Activated naive CD4-positive, alpha-beta T cell treated with anti-CD3 and anti-CD28 coated beads, Interleukin-2, amount 50 U/mL, for 72 hours (primary cell): ENCODE measurements at regions not wholly inside any gene's neighbourhood (a gene's known extent, or its start where the extent isn't known, plus 50 kb on each side); places are given as distances from the start of the nearest gene placed in this dataset.

Source experiments
- ATAC-seq, 2 donors: fragments of 150-1000 bp; cut with Tn5 transposase; 2 replicates each; pipeline ENCODE4 v1.10.0; 2021; ENCODE audit warnings: mild to moderate bottlenecking in 2 of 2, moderate library complexity in 2 of 2
- DNase-seq, 2 donors: peaks; one replicate each; pipeline ENCODE4 v3.0.0; 2021 to 2022; ENCODE audit warnings: low spot score in 2 of 2
- H3K27ac Mint-ChIP-seq, 2 donors: one replicate each; pipeline ENCODE4 v1.8.0; 2022; ENCODE audit warnings: mild to moderate bottlenecking in 2 of 2, mixed read lengths in 2 of 2
- H3K36me3 Mint-ChIP-seq, 2 donors: one replicate each; pipeline ENCODE4 v1.8.0; 2022; ENCODE audit warnings: mixed read lengths in 2 of 2
- H3K9me3 Mint-ChIP-seq, 2 donors: one replicate each; pipeline ENCODE4 v1.8.0; 2022; ENCODE audit warnings: mixed read lengths in 2 of 2

DNA sequence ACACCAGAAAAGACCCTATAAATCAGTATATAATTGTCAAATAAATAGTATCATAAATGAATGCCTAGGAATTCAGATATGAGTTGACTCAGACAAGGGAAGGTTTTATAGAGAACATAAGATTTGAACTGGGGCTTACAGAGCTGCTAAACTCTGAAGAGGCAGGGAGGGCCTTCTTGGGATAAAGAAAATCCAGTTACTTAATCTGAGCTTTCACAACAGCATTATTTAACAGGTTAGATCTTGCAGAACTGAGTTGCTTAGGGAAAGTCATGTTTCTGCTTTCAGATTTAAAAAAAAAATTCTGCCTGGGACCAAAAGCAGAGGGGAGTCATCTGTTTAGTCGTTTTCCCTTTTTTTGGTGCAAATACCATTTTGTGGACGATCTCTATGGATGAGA, 594.8 kb upstream of the FZD8 start:
- Mint-ChIP-seq H3K27ac (no peak overlapping the region), H3K9me3 (peaks cover 11 to 18% of the 10 kb centered on the region in 2 donors), H3K36me3 (no peaks in the 10 kb centered on the region)
- DNase-seq (no peak), ATAC-seq (no peak)

DNA sequence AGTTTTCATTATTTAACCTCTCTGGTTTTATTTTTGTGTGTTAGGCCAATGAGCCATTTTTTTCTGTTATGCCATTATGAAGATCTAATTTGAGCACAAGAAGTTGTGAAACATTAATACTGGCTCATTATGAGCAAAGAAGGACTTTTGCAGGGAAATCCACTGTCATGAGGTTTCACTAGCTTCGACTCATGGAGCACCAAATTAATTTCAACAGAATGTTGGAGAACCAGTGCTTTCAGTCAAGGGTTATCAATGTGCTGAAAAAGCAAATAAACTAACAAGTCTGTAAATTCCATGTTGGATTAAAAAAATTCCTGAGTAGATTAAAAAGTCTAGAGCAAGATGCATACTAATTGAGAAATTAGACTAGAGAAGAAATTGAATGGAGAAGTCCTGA, 594.2 kb upstream of the FZD8 start:
- H3K9me3 Mint-ChIP-seq: peaks cover 15 to 18% of the 10 kb centered on the region in 2 donors
- ATAC-seq: no peak
- no peak for DNase-seq
- no peaks in the 10 kb centered on the region for H3K36me3 Mint-ChIP-seq
- no peak overlapping the region for H3K27ac Mint-ChIP-seq

DNA sequence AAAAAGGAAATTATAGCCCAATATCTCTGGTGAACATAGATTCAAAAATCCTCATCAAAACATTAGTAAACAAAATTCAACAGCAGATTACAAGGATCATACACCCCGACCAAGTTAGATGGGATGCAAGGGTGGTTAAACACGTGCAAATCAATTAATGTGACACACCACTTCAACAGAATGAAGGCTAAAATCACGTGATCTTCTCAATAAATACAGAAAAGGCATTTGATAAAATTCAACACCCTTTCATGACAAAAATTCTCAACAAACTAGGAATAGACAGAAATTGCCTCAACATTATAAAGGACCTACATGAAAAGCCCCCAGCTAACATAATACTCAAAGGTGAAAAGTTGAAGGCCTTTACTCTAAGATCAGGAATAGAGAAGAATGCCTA, 590.8 kb upstream of the FZD8 start:
- H3K9me3 Mint-ChIP-seq: peaks cover 14 to 17% of the 10 kb centered on the region in 2 donors
- H3K36me3 Mint-ChIP-seq: no peaks in the 10 kb centered on the region
- no peak for DNase-seq
- H3K27ac Mint-ChIP-seq: no peak overlapping the region
- no peak for ATAC-seq

DNA sequence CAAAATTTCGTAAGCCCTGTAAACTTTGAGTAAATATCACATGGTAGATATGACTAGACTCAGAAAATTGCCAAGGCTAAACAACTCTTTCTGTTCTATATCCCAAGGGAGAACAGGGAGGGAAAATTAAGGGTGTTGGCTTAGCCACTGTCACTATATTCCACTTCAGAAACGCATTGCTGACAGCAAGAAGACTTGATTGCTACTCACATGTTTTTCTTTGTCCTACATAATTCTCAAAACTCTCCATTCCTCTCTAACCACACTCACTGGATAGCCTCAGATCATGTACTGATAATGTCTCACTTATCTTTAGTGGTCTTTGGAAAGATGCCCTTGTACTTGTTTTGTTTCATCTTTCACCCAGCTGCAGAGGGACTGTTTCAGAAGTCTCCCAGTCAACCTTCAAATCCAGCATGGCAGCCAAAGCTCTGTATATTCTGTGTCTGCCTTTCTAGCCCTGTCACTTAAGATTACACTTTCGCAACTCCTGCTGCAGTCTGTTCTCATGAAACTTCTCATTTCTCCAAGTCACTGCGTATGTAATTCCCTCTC, 582.4 kb upstream of the FZD8 start:
- no peak overlapping the region for H3K27ac Mint-ChIP-seq
- DNase-seq: no peak
- no peaks in the 10 kb centered on the region for H3K36me3 Mint-ChIP-seq
- H3K9me3 Mint-ChIP-seq: peaks cover 11 to 17% of the 10 kb centered on the region in 2 donors
- ATAC-seq: no peak

DNA sequence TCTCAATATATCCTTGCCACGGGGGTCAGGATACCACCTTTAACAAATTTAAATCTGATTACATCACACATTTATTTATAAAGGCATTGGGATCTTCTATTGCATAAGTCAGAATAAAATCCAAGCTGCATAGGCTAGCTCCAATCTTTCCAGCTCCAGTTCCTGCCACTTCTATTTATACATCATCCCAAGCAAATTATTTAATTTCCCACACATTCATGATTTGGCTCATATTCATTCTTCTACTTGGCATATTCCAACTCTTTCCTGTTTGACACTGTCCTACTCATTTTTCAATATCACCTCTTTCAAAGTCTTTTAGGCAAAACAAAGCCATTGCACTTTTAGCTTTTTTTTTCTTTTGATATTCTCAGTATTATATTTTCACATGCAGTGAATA, 579.0 kb upstream of the FZD8 start:
- Mint-ChIP-seq H3K27ac (no peak overlapping the region), H3K36me3 (no peaks in the 10 kb centered on the region), H3K9me3 (peaks cover 6 to 13% of the 10 kb centered on the region in 2 donors)
- DNase-seq (no peak), ATAC-seq (no peak)

DNA sequence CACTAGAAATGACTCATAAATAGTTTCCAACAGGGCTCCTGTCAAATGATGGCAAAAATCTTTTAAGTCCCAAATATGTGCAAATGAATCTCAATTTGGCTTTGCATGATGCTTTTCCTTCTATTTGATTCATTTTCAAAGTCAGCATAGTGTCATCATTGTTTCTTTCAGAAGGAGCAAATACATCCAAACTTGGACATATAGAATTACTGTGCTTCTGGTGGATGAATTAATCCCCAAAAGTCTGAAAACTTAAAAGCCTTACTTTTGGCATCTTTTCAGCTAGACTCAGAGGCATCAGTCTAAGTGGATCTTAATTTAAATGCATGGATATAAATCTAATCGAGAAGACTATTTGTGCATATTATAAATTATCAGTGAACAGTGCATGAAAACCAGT, 578.1 kb upstream of the FZD8 start:
- H3K36me3 Mint-ChIP-seq: no peaks in the 10 kb centered on the region
- DNase-seq (no peak), ATAC-seq (no peak)
- H3K27ac Mint-ChIP-seq: no peak overlapping the region
- peaks cover 6 to 13% of the 10 kb centered on the region in 2 donors for H3K9me3 Mint-ChIP-seq

DNA sequence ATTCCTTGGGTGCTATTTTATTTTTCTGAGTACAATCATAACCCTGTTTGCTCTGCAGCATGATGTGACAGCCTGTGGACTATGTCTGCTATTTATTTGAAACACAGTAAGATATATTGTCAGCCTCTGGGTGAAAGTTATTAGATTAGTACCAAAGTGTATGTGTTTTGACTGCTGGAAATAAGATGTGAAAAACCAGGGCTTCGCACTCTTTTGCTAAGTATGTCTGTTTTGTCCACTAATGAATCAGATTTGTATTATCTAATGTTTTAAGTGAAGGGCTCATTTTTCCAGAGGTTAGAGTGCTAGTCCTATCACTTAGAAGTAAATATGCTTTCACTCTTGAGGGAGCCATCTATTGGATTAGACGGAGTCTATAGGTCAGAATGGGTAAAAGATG, 569.8 kb upstream of the FZD8 start:
- DNase-seq: no peak
- H3K9me3 Mint-ChIP-seq: peaks cover 0 to 3% of the 10 kb centered on the region in 2 donors
- H3K36me3 Mint-ChIP-seq: no peaks in the 10 kb centered on the region
- H3K27ac Mint-ChIP-seq: no peak overlapping the region
- ATAC-seq: no peak

DNA sequence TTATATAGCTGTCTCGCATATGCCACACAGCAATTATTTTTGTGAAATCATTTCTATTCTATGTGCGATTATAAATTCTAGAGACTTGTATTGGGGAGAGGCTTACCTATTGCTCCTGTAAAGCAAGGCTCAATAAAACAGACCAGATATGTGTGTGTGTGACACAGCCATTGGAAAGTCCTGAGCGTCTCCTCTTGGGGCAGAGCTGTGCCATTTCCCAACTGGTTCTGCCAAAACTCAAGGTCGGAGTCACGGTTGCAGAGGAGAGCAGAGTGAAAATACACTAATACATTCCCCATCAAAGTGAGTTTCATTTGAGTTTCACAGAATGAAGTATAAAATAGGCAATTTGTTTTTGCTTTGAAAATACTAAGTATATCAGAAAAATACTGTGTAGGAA, 567.4 kb upstream of the FZD8 start:
- no peak for ATAC-seq
- H3K36me3 Mint-ChIP-seq: no peaks in the 10 kb centered on the region
- H3K9me3 Mint-ChIP-seq: peaks cover 10 to 11% of the 10 kb centered on the region in 2 donors
- no peak for DNase-seq
- no peak overlapping the region for H3K27ac Mint-ChIP-seq

DNA sequence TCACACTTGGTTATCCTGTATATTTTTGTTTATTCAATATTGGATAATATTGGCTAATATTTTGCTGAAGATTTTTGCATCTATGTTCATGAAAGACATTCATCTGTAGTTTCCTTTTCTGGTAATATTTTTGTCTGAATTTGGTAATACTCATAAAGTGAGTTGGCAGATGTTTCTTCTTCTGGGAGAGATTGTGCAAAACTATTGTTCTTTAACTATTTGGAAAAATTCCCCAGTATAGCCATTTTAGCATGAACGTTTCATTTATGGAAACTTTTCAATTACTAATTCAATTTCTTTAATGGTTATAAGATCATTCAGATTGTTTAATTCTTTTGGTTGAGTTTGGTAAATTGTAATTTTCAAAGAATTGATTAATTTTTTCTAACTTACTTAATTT, 560.8 kb upstream of the FZD8 start:
- ATAC-seq: no peak

DNA sequence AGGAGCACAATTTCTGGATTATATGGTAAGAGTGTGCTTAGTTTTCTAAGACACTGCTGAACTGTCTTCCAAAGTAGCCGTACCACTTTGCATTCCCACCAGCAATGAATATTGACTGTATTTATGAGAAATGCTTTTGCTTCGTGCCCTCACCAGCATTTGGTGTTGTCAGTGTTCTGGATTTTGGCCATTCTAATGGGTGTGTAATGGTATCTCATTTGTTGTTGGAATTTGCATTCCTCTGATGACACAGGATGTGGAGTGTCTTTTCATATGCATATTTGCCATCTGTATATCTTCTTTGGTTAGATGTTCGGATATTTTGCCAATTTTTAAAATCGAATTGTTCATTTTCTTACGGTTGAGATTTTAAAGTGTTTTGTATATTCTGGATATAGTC, 558.5 kb upstream of the FZD8 start:
- DNase-seq (no peak), ATAC-seq (no peak)
- Mint-ChIP-seq H3K27ac (no peak overlapping the region), H3K36me3 (no peaks in the 10 kb centered on the region), H3K9me3 (peaks cover 10 to 16% of the 10 kb centered on the region in 2 donors)

More for the DNA sequence above, 560.8 kb upstream of the FZD8 start:
- Mint-ChIP-seq H3K36me3 (no peaks in the 10 kb centered on the region), H3K27ac (no peak overlapping the region), H3K9me3 (peaks cover 14 to 18% of the 10 kb centered on the region in 2 donors)
- no peak for DNase-seq

DNA sequence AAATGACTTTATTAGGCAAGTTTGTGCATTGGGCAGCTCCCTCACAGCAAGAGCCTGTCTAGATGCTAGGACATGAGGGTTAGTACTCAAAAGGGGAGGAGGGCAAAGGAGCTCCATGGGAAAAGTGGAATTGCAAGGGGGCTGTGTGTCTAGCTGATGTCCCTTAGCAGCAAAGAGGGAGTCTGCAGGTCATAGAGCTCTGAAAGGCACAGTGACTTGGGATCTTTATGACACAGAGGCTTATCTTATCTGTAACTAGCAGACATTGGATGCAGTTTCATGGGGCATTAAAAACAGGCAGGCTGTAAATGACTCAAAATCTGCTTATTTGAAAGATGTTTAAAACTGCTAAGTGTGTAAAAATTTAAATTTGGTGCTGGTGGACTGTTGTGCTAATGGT, 556.2 kb upstream of the FZD8 start:
- Mint-ChIP-seq H3K27ac (no peak overlapping the region), H3K9me3 (peaks cover 18 to 19% of the 10 kb centered on the region in 2 donors)
- no peak for ATAC-seq

DNA sequence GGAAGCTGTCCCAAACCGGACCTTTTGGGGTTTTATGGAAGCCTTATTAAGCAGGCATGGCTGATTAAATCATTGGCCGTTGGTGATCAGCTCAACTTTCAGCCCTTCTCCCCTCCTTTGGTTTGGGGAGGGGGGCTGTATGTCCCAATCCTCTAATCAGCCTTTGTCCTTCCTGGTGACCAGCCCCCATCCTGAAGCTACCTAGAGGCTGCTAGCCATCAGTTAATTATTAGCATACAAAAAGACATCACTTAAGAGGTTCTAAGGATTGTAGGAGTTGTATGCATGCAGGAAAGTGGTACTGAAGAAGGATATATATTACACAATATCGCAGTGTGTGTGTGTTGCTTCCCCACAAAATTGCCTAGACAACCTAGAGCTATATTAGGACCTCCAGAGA, 553.3 kb upstream of the FZD8 start:
- DNase-seq: no peak
- Mint-ChIP-seq H3K27ac (no peak overlapping the region), H3K9me3 (peaks cover 22 to 23% of the 10 kb centered on the region in 2 donors), H3K36me3 (peaks cover 0 to 11% of the 10 kb centered on the region in 2 donors)
- no peak for ATAC-seq

More for the DNA sequence above, 556.2 kb upstream of the FZD8 start:
- H3K36me3 Mint-ChIP-seq: peaks cover 0 to 6% of the 10 kb centered on the region in 2 donors
- no peak for DNase-seq

DNA sequence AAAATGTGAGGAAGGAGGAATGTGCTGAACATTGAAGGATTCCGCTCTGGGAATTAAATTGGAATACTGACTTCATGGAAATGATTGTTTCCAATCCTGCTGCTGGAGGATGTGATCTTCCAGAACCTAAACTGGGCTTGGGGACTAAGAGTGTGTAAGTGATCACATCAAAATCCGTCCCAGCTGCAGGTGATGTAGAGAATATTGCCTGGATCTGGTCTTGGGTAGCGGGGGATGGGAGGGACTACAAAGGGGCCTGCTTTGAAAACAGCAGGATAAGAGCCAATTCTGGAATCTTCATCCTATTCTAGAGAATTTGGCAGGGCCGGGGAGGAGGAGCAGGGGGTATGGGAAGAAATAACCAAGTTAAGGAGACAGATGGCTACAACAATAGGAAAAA, 552.2 kb upstream of the FZD8 start:
- ATAC-seq (no peak), DNase-seq (no peak)
- Mint-ChIP-seq H3K36me3 (peaks cover 0 to 11% of the 10 kb centered on the region in 2 donors), H3K27ac (no peak overlapping the region), H3K9me3 (peaks cover 26 to 28% of the 10 kb centered on the region in 2 donors)

DNA sequence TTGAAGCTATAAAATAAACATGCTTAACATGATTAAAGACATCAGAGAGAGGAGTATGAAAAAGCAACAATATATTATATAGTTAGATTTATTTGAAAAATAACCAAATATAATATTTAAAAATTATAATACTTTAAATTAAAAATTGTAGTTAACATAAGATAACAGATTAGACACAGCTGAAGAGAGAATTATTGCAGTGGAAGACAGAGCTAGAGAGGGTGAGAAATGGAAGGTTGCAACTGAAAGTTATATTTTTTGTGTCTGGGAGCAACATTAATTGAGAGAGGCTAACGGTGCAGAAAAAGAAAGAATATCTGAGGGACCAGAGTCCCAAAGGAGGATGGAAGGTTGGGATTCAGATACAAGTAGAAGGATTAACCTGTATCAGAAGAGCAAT, 548.9 kb upstream of the FZD8 start:
- Mint-ChIP-seq H3K27ac (no peak overlapping the region), H3K9me3 (peaks cover 21 to 31% of the 10 kb centered on the region in 2 donors), H3K36me3 (peaks cover 0 to 20% of the 10 kb centered on the region in 2 donors)
- DNase-seq: no peak
- no peak for ATAC-seq

DNA sequence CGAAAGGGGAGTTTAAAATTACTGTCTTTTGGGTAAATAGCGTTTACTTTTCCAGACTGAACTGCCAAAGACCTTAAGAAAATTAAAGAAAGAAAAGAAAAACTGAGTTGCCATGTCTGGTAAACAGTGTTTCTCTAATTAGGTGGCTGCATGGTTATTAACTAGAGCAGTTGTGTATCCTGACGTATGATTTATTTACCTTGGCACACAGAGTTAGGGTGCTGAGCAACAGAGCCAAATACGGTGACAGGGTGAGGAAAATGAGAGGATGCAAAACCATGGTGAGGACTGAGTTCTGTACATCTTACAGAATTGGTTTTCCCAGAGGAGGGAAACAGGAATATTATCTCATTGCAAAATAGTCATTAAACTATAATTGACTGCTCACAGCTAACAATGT, 546.4 kb upstream of the FZD8 start:
- peaks cover 0 to 13% of the 10 kb centered on the region in 2 donors for H3K36me3 Mint-ChIP-seq
- no peak overlapping the region for H3K27ac Mint-ChIP-seq
- DNase-seq (no peak), ATAC-seq (no peak)
- peaks cover 14 to 28% of the 10 kb centered on the region in 2 donors for H3K9me3 Mint-ChIP-seq

DNA sequence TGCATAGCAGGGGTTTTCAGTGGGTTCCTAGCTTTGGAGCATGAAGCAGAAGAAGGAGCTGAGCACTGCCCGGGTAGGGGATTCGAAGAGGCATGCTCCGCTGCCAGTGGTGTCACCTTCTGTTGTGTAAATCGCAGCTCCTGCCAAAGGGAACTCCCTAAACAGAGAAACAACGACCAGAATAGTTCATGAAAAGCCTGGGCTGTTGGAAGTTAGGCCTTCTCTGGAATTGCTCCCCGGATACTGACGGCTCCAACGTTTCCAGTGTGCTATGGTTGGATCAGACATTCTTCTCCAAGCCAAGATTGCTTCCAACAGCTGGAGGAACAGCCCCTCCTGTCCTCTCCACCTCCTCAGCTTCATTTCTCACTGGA, 546.0 kb upstream of the FZD8 start:
- Mint-ChIP-seq H3K36me3 (peaks cover 0 to 13% of the 10 kb centered on the region in 2 donors), H3K27ac (no peak overlapping the region), H3K9me3 (peaks cover 14 to 28% of the 10 kb centered on the region in 2 donors)
- ATAC-seq (no peak), DNase-seq (no peak)

DNA sequence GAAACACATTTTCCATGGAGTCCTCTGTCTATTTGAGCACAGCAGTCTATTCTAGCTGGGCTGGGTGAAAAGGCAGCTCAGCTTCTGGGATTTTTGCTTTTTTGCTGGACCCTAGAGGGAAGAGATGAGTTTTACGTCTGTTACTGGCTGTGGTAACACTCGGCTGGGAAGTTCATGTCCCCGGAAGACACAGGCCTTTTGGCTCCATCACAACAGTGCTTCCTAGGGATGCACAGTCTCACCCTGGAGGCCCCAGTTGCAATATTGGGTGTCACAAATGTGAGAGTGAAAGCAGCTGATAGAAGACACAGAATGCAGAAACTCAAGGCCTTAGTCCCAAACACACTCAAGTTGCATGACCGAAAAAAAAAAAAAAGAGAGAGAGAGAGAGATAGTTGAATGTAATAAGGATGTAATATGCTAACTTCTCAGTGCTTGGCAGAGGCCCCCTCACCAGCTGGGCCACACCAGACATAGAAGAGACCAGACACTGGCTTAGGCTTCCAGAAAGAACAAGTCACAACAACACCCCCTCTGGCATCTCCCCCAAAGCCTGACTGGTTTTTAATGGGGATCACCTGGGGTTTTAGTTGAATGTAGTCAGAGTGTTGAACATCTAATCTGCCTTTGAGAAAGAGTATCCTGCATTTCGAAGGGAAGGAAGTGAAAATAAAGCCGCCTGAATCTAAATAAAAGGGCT, 545.4 kb upstream of the FZD8 start:
- DNase-seq: no peak
- ATAC-seq: no peak
- H3K36me3 Mint-ChIP-seq: peaks cover 0 to 9% of the 10 kb centered on the region in 2 donors
- H3K27ac Mint-ChIP-seq: no peak overlapping the region
- peaks cover 14 to 25% of the 10 kb centered on the region in 2 donors for H3K9me3 Mint-ChIP-seq

DNA sequence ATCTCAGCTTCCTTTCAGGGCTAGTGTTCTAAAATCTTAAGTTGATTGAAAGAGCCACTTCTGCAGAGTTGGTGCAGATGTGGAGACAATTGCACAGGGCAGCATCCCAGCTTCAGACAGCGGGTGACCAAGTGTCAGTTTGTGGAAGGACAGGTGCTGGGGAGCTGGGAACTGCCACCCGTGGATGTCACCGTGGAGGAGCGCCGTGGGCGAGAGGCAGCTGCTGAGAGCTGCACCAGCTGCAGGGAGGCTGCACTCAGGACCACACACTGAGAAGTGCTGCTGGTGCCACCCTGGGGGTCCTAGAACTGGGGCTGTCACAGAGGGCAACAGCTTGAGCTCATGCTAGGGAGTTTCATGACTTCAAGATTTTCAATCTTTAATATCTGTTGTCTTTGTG, 543.0 kb upstream of the FZD8 start:
- Mint-ChIP-seq H3K36me3 (peaks cover 0 to 8% of the 10 kb centered on the region in 2 donors), H3K9me3 (peaks cover 5 to 17% of the 10 kb centered on the region in 2 donors), H3K27ac (no peak overlapping the region)
- ATAC-seq (no peak), DNase-seq (no peak)
